AG04450 (cell line): ENCODE measurements at regions not wholly inside any gene's neighbourhood (a gene's known extent, or its start where the extent isn't known, plus 50 kb on each side); places are given as distances from the start of the nearest gene placed in this dataset.

ENCODE experiments used
- CTCF ChIA-PET: fragments of 300-600, 350-600 bp; formaldehyde crosslinking; extraction: SDS; loops from one replicate; lab custom pipeline; 2022; ENCODE audit warnings: antibody characterized with exemption, inconsistent platforms; lab: Charles Lee
- POLR2A ChIA-PET: fragments of 350-600 bp; formaldehyde crosslinking; extraction: SDS; loops from one replicate; lab custom pipeline; 2021; ENCODE audit warnings: antibody characterized with exemption, inconsistent platforms; lab: Yijun Ruan, JAX
- DNase-seq: peaks from one replicate; pipeline ENCODE4 v3.0.0-alpha.2; 2011; ENCODE audit warnings: low read depth, low spot score
- H3K27ac ChIP-seq: one replicate; pipeline ENCODE4 v1.5.1; 2012; ENCODE audit warnings: low read depth, low read length, control low read depth
- H3K27me3 ChIP-seq: one replicate; pipeline ENCODE4 v1.6.0; 2012; ENCODE audit warnings: low read length; ENCODE audit not compliant: control insufficient read depth, insufficient read depth
- H3K4me3 ChIP-seq: 2 replicates; pipeline ENCODE4 v1.5.1; 2011; ENCODE audit warnings: mild to moderate bottlenecking, low read depth, low read length, control low read depth
- H3K9me3 ChIP-seq: 2 replicates; pipeline ENCODE4 v1.5.1; 2012; ENCODE audit warnings: low read length; ENCODE audit not compliant: control insufficient read depth, insufficient read depth
- CTCF ChIP-seq: IDR thresholded peaks from 2 replicates; pipeline ENCODE4 v1.5.1; 2011; ENCODE audit warnings: low read depth, low read length, control low read depth, inconsistent platforms

GRCh38 chr10:18753312-18753895, 94.2 kb downstream of the ARL5B start:
- Histone ChIP-seq H3K27me3 (no peaks in the 10 kb centered on the region), H3K9me3 (no peaks in the 10 kb centered on the region), H3K27ac (no peak overlapping the region), H3K4me3 (no peak overlapping the region)
- ChIA-PET CTCF (no interaction called here), POLR2A (no interaction called here)
- DNase-seq: no peak
- no peak for TF ChIP-seq CTCF

GRCh38 chr10:18759575-18759974, 100.3 kb downstream of the ARL5B start:
- Histone ChIP-seq H3K9me3 (no peaks in the 10 kb centered on the region), H3K27me3 (no peaks in the 10 kb centered on the region), H3K4me3 (no peak overlapping the region), H3K27ac (no peak overlapping the region)
- TF ChIP-seq CTCF: no peak
- no peak for DNase-seq
- CTCF ChIA-PET: no interaction called here
- POLR2A ChIA-PET: no interaction called here

- POLR2A ChIA-PET: no interaction called here
- CTCF ChIA-PET: no interaction called here
- TF ChIP-seq CTCF: no peak
- Histone ChIP-seq H3K9me3 (no peaks in the 10 kb centered on the region), H3K27me3 (no peaks in the 10 kb centered on the region), H3K27ac (no peak overlapping the region), H3K4me3 (no peak overlapping the region)
- no peak for DNase-seq
These were observed 101.6 kb downstream of the ARL5B start for GRCh38 chr10:18760836-18761235.

- Histone ChIP-seq H3K4me3 (no peak overlapping the region), H3K9me3 (no peaks in the 10 kb centered on the region), H3K27ac (no peak overlapping the region), H3K27me3 (no peaks in the 10 kb centered on the region)
- ChIA-PET POLR2A (no interaction called here), CTCF (no interaction called here)
- DNase-seq: no peak
- no peak for TF ChIP-seq CTCF
These were observed 108.8 kb downstream of the ARL5B start for GRCh38 chr10:18767981-18768380.

- CTCF ChIA-PET: no interaction called here
- Histone ChIP-seq H3K27ac (no peak overlapping the region), H3K4me3 (no peak overlapping the region), H3K9me3 (no peaks in the 10 kb centered on the region), H3K27me3 (no peaks in the 10 kb centered on the region)
- no peak for DNase-seq
- TF ChIP-seq CTCF: no peak
- POLR2A ChIA-PET: no interaction called here
These were observed 113.9 kb downstream of the ARL5B start for GRCh38 chr10:18773180-18773579.
